ENCODE measurements at regions not wholly inside any gene's neighbourhood (a gene's known extent, or its start where the extent isn't known, plus 50 kb on each side); places are given as distances from the start of the nearest gene placed in this dataset.

GRCh38 chr4:132839070-132839469 is 310.0 kb upstream of the PCDH10 start:
- no peak for DNase-seq (ENCODE audit: low read depth)

DNA sequence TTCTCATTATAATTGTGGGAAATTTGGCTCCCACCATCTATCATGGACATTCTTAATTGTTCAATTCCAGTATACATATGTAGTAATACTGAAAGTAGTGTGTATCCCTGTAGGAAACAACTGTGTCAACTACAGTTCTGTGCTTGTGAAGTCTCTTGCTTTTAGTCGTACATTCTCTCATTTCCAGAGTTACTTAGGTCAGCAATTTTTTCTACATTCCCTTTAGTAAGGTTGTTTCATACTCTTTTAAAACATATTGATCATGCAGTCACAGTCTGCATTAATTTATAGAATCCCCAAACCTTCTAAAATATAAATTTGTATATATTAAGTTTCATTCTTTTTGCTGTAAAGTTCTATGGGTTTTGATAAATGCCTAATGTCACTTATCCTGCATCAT is 289.2 kb upstream of the PCDH10 start:
- DNase-seq (ENCODE audit: low read depth), result no peak

GRCh38 chr4:132860976-132861375 is 288.1 kb upstream of the PCDH10 start:
- no peak for DNase-seq (ENCODE audit: low read depth)

- no peak for DNase-seq (ENCODE audit: low read depth)
Observed at GRCh38 chr4:132863619-132864018, 285.5 kb upstream of the PCDH10 start.

GRCh38 chr4:132865458-132865857 is 283.6 kb upstream of the PCDH10 start:
- no peak for DNase-seq (ENCODE audit: low read depth)

DNA sequence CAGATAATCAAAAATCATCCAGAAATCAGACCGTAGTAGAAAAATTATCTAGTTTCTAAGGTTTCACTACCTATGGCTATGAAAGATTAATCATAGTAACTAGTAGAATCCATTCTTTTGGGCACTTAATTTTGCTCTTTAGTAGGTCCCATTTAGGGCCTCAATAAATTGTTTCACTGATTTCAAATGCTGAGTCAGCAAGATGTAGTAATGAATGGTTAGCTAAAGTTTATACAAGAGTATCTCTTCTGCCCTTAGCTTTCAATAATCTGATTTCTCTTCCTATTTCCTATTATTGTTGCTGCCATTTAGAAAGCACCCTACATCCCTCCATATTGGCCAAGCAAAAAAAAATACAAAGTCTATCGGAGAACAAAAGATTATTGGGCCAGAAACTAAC is 283.2 kb upstream of the PCDH10 start:
- no peak for DNase-seq (ENCODE audit: low read depth)

DNA sequence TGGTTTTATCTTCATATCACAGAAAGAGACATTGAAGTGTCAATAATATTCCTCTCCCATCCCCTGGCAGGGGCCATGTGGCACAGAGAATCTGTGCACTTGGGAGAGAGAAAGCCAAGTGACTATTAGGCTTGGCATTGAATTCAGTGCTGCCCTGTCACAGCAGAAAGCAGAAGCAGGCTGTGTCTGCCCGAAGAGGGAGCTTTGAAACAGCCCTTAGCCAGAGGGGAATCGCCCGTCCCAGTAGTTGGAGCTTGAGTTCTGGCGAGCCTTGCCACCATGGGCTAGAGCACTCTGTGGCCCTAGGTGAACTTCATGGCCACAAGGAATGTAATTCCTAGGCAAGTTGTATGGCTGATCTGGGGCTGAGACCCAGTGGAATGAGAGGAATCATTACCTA is 282.5 kb upstream of the PCDH10 start:
- no peak for DNase-seq (ENCODE audit: low read depth)

DNA sequence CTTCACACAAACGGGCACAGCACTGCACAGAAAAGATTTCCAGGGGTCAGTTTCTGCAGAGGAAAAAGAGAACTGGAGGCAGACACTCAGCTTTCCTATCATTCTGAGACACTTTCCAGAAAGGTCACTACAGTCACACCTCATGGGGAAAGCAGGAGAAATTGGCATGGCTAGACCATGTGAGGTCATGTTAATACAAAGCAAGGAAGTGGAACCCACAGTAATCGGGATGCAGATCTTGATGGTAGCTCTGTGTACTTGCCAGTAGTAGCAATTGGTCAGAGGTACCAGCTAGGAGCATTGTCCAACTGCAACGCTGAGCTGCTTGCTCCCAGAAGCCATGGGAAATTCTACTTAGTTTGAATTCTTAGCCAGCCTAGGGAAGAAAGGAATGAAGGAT is 255.3 kb upstream of the PCDH10 start:
- no peak for DNase-seq (ENCODE audit: low read depth)

DNA sequence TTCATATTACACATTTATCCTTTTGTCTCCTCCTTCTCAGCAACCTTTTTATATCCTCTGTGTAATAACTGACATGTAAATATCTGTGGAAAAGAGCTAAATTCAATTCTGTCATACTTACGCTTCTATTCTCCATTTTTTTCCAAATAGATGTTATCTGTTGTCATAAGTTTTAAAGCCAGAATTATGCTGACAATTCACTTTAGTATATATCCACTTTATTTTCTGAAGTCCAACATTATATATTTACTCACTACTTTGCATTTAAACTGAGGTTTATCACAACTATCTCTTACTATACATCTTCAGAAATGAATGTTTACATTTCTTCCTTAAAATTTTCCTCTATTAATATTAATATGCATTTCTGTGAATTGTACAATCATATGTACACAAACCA is 247.9 kb upstream of the PCDH10 start:
- DNase-seq (ENCODE audit: low read depth), result no peak

GRCh38 chr4:132910229-132910748 is 238.8 kb upstream of the PCDH10 start:
- DNase-seq (ENCODE audit: low read depth), result no peak

GRCh38 chr4:132918096-132918495 is 231.0 kb upstream of the PCDH10 start:
- no peak for DNase-seq (ENCODE audit: low read depth)

DNA sequence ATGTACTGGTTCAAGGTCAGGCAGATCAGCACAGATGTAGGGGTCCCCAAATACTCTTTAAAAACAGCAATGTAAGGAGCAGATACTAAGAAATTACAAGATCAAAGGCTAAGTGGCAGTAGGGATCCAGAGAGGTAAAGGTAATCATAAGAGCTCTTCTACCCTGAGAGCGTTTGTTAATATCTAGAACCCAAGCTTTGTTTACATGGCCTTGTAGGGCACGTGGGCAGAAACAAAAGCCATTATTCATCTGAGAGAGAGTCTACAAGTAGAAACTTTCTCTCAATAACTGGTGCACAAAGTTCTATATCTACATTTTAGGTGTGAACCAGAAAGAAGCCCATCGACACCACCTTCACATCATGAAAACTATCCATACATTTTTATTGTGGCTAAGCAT is 225.6 kb upstream of the PCDH10 start:
- no peak for DNase-seq (ENCODE audit: low read depth)

- no peak for DNase-seq (ENCODE audit: low read depth)
Observed at GRCh38 chr4:132934911-132935310, 214.2 kb upstream of the PCDH10 start.

DNA sequence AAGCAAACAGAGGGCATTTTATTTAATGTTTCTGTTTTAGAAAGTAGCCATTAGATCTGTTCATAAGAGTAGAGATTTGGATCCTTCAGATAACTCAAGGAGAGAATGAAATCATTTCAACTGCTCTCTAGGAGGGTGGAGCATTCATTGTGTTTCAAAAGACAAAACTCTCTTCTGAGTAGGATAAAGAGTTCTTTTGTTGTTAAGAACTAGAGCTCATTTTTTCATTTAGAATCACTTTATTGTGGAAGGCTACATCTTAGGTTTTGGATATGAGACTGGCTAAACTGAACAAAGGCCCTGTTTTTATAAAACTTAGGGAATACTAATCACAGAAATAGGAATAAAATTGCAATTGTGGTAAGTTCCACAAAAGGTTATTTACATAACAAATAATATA is 193.9 kb upstream of the PCDH10 start:
- no peak for DNase-seq (ENCODE audit: low read depth)

DNA sequence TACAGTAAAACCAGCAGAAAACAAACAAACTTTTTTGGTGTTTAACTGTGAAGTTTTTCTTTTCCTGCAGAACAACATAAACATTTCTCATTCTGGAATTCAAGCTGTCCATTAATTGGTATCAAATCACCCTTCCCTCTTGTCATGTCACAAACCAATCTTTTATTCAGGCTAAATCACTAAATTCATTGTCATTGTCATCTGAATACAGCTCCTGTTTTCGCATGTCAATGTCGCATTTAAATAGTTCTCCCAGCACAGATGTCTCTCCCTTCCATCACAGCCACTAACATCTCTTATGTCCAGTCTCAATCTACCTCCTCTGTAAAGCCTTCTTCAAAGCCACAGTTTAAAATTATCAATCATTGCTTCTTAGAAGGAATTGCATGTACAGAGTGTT is 192.1 kb upstream of the PCDH10 start:
- no peak for DNase-seq (ENCODE audit: low read depth)

DNA sequence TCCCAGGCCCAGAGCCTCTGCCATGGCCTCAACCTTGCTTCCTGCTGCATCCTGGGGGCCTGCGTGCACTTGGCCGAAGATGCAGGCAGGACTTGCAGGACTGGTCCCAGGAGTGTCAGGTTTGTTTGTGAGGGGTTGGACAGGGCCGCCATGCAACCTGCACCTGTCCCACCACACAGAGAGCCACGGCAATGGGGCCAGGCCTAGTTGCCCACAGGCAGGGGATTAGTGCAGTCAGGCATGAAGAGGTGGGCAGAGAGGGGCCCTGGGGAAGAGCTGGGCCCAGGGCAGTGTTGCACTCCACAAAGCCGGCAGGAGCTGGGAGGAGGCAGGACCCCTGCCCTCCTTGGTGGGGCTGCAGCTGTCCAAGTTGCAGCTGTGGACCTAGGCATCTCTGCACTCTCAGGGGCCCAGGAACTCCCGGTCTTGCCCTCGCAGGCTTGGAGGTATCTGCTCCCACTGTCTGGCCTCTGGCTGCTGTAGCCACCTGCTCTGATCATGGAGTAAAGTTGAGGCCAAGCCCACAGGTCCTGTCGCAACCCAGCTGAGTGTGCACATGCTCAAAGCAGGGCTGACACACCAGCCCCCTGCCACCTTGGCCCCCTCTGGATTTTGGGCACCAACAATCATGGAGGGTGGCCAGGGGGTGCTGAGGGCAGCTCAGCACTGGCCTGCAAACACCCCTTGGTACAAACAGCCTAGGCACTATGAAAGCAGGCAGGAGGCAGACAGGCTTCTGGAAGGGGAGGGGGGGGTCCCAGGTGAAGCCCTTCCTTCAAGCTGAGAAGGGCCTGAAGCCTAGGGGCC is 190.4 kb upstream of the PCDH10 start:
- no peak for DNase-seq (ENCODE audit: low read depth)

- no peak for DNase-seq (ENCODE audit: low read depth)
Observed at GRCh38 chr4:132981611-132982010, 167.5 kb upstream of the PCDH10 start.

DNA sequence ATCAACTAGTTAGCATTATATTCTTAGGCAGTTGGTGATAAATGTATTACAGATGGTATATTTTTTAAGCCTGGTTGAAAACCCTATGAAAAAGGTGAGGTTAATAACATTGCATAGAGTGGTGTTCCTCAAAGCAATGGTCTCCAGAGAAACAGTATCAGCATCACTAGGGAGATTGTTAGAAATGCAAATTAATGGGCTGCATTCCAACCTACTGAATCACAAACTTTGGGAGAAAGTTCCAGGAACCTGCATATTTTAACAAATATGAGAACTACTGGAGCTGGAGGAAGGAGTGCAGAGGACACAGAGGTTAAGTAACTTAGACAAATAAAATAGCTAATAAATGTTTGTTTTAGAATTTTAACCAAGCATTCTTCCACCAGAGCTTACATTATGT is 166.9 kb upstream of the PCDH10 start:
- no peak for DNase-seq (ENCODE audit: low read depth)

DNA sequence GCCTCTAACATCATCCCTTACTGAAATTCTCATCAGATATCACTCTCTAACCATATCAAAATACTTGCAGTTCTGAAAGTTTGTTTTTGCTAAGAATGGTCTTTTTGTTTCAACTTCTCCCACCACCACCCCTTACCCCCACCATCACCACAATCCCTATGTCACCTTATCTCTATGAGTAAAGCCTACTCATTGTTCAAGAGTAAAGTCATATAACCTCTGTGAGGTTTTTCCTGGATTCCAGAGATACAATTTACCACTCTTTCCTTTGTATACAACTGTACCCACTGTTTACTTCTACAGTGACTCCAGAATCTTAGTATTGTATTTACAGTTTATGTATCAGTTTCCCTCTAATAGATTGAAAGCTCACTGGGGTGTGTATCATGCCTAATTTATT is 158.0 kb upstream of the PCDH10 start:
- no peak for DNase-seq (ENCODE audit: low read depth)

DNA sequence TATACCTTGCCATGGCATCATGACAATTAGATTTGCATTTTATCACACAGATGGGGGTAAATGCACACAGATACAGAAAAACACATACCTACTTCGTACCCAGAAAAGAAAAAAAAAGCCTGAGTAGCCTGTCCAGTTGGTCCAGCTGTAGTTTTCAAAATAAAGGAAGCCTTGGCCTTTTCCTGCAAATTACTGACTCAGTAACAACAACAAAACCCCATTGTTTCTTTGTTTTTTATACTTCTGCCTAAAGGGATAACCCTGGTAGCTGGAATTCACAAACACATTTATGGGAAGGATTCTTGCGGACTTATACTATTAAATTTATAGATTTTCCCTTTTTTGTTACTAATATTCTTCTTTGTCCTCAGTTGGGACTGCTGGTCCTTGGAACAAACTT is 156.4 kb upstream of the PCDH10 start:
- no peak for DNase-seq (ENCODE audit: low read depth)

- DNase-seq (ENCODE audit: low read depth), result no peak
Observed at GRCh38 chr4:132998585-132999230, 150.4 kb upstream of the PCDH10 start.

- peak; percentile 25 for DNase-seq (ENCODE audit: low read depth)
Observed at GRCh38 chr4:133000012-133000411, 149.1 kb upstream of the PCDH10 start.

DNA sequence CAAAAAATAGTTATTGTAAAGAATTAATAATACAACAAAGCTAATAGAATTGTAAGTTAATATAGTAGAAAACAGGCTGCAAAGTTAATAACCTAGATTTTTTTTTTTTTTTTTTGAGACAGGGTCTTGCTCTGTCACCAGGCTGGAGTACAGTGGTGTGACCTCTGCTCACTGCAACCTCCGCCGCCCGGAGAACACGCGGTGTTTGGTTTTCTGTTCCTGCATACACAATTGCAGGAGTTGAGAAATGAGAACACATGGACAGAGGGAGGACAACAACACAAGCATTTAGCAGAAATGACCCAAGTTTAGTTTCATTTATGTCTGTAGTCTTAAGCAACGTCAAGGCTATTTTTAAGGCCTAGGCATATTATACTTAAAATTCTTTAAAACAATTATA is 145.9 kb upstream of the PCDH10 start:
- DNase-seq (ENCODE audit: low read depth), result no peak

All from RPMI7951 (cell line).